KMS-11 (cell line): ENCODE measurements at regions not wholly inside any gene's neighbourhood (a gene's known extent, or its start where the extent isn't known, plus 50 kb on each side); places are given as distances from the start of the nearest gene placed in this dataset.

ENCODE experiments used
- H2AFZ ChIP-seq: fragments of 200-600 bp; sonication (generic); 2 replicates; pipeline ENCODE4 v1.6.1; 2016; ENCODE audit warnings: antibody characterized with exemption, mixed run types, low read depth
- H3K27ac ChIP-seq: fragments of 200-600 bp; sonication (generic); 2 replicates; pipeline ENCODE4 v1.6.1; 2016; ENCODE audit warnings: mild to moderate bottlenecking, mixed run types
- H3K27me3 ChIP-seq: fragments of 200-600 bp; sonication (generic); 2 replicates; pipeline ENCODE4 v1.6.1; 2017; ENCODE audit warnings: mild to moderate bottlenecking, low read depth, mixed run types, moderate library complexity; ENCODE audit not compliant: insufficient read depth
- H3K36me3 ChIP-seq: fragments of 200-600 bp; sonication (generic); 2 replicates; pipeline ENCODE4 v1.6.1; 2017; ENCODE audit warnings: mild to moderate bottlenecking, mixed run types; ENCODE audit not compliant: insufficient read depth
- H3K4me1 ChIP-seq: fragments of 200-600 bp; sonication (generic); 2 replicates; pipeline ENCODE4 v1.6.1; 2016; ENCODE audit warnings: mild to moderate bottlenecking, low read depth, mixed run types; ENCODE audit not compliant: poor library complexity, severe bottlenecking
- H3K4me2 ChIP-seq: fragments of 200-600 bp; sonication (generic); 2 replicates; pipeline ENCODE4 v1.7.0; 2016; ENCODE audit warnings: mild to moderate bottlenecking, mixed run types
- H3K4me3 ChIP-seq: fragments of 200-600 bp; sonication (generic); IDR thresholded peaks from 2 replicates; pipeline ENCODE4 v1.6.1; 2017; ENCODE audit warnings: low read depth, low read length, mixed read lengths; ENCODE audit not compliant: insufficient read depth
- H3K79me2 ChIP-seq: fragments of 200-600 bp; sonication (generic); 2 replicates; pipeline ENCODE4 v1.6.1; 2016; ENCODE audit warnings: low read depth, mixed run types; ENCODE audit not compliant: insufficient read depth
- H3K9ac ChIP-seq: fragments of 200-600 bp; sonication (generic); 2 replicates; pipeline ENCODE4 v1.6.1; 2016; ENCODE audit warnings: mild to moderate bottlenecking, mixed run types
- H4K20me1 ChIP-seq: fragments of 200-600 bp; sonication (generic); 2 replicates; pipeline ENCODE4 v1.6.1; 2016; ENCODE audit warnings: mild to moderate bottlenecking, mixed run types; ENCODE audit not compliant: insufficient read depth
- CTCF ChIP-seq: fragments of 200-600 bp; sonication (generic); conservative IDR thresholded peaks from 2 replicates; pipeline ENCODE4 v1.6.1; 2017; ENCODE audit warnings: low read depth, mild to moderate bottlenecking, antibody characterized with exemption, low read length, moderate library complexity, mixed read lengths

- Histone ChIP-seq H3K4me2 (no peak overlapping the region), H2AFZ (no peak overlapping the region), H3K27ac (no peak overlapping the region), H4K20me1 (no peaks in the 10 kb centered on the region), H3K79me2 (no peaks in the 10 kb centered on the region), H3K36me3 (no peaks in the 10 kb centered on the region; the same call in 1 of the 2 replicates), H3K9ac (no peak overlapping the region), H3K4me1 (peaks cover 21% of the 10 kb centered on the region), H3K27me3 (no peaks in the 10 kb centered on the region), H3K4me3 (no peak overlapping the region)
- TF ChIP-seq CTCF = no peak
Measured at GRCh38 chr12:100737168-100737567, 57.4 kb upstream of the ANO4 start.

GRCh38 chr12:100738086-100738485 lies 56.5 kb upstream of the ANO4 start:
- Histone ChIP-seq H3K36me3 (no peaks in the 10 kb centered on the region; the same call in 1 of the 2 replicates), H4K20me1 (no peaks in the 10 kb centered on the region), H3K4me3 (no peak overlapping the region), H3K4me2 (no peak overlapping the region), H2AFZ (no peak overlapping the region), H3K27ac (no peak overlapping the region), H3K4me1 (peaks cover 12% of the 10 kb centered on the region), H3K27me3 (no peaks in the 10 kb centered on the region), H3K9ac (no peak overlapping the region), H3K79me2 (no peaks in the 10 kb centered on the region)
- TF ChIP-seq CTCF = no peak

- Histone ChIP-seq H2AFZ (no peak overlapping the region), H3K4me2 (no peak overlapping the region), H3K27me3 (no peaks in the 10 kb centered on the region), H4K20me1 (no peaks in the 10 kb centered on the region), H3K27ac (no peak overlapping the region), H3K4me1 (no peaks in the 10 kb centered on the region), H3K9ac (no peak overlapping the region), H3K36me3 (no peaks in the 10 kb centered on the region), H3K4me3 (no peak overlapping the region), H3K79me2 (no peaks in the 10 kb centered on the region)
- peak; percentile 78 for TF ChIP-seq CTCF
Measured at GRCh38 chr12:100741084-100741711, 53.4 kb upstream of the ANO4 start.

GRCh38 chr12:100743060-100743459 lies 51.5 kb upstream of the ANO4 start:
- Histone ChIP-seq H3K4me2 (no peak overlapping the region), H3K9ac (no peak overlapping the region), H3K36me3 (no peaks in the 10 kb centered on the region), H2AFZ (no peak overlapping the region), H3K27me3 (no peaks in the 10 kb centered on the region), H3K27ac (no peak overlapping the region), H3K4me3 (no peak overlapping the region), H3K4me1 (no peaks in the 10 kb centered on the region), H3K79me2 (no peaks in the 10 kb centered on the region), H4K20me1 (no peaks in the 10 kb centered on the region)
- no peak for TF ChIP-seq CTCF
